Parathyroid adenoma (tissue), 2 donors: ENCODE measurements at regions not wholly inside any gene's neighbourhood (a gene's known extent, or its start where the extent isn't known, plus 50 kb on each side); places are given as distances from the start of the nearest gene placed in this dataset.

Experiments used
- H2AFZ ChIP-seq: fragments of 300-600 bp; sonication (generic); one replicate; pipeline ENCODE4 v1.7.0; 2017; ENCODE audit warnings: antibody characterized with exemption, mild to moderate bottlenecking
- H3K27ac ChIP-seq: fragments of 300-600 bp; sonication (generic); one replicate; pipeline ENCODE4 v1.7.0; 2017
- H3K27me3 ChIP-seq: fragments of 300-600 bp; sonication (generic); one replicate; pipeline ENCODE4 v1.7.0; 2017; ENCODE audit warnings: low read length; ENCODE audit not compliant: control insufficient read depth, insufficient read depth
- H3K36me3 ChIP-seq: fragments of 300-600 bp; sonication (generic); one replicate; pipeline ENCODE4 v1.7.0; 2017; ENCODE audit warnings: low read length; ENCODE audit not compliant: control insufficient read depth, insufficient read depth
- H3K4me1 ChIP-seq: fragments of 300-600 bp; sonication (generic); one replicate; pipeline ENCODE4 v1.7.0; 2017; ENCODE audit warnings: control low read depth
- H3K4me2 ChIP-seq: fragments of 300-600 bp; sonication (generic); one replicate; pipeline ENCODE4 v1.7.0; 2017; ENCODE audit warnings: low read length
- H3K4me3 ChIP-seq: fragments of 300-600 bp; sonication (generic); one replicate; pipeline ENCODE4 v1.7.0; 2017; ENCODE audit warnings: low read depth, low read length
- H3K79me2 ChIP-seq: fragments of 300-600 bp; sonication (generic); one replicate; pipeline ENCODE4 v1.7.0; 2017; ENCODE audit warnings: control low read depth
- H3K9ac ChIP-seq: fragments of 300-600 bp; sonication (generic); one replicate; pipeline ENCODE4 v1.7.0; 2017; ENCODE audit warnings: mild to moderate bottlenecking
- H3K9me3 ChIP-seq: fragments of 300-600 bp; sonication (generic); one replicate; pipeline ENCODE4 v1.7.0; 2017; ENCODE audit warnings: low read length; ENCODE audit not compliant: control insufficient read depth
- CTCF ChIP-seq: fragments of 300-600 bp; sonication (generic); IDR thresholded peaks from one replicate; pipeline ENCODE4 v1.7.0; 2017; ENCODE audit warnings: antibody characterized with exemption, mild to moderate bottlenecking
- donor health status: primary hyperparathyroidism.

GRCh38 chr3:150036780-150037179, 66.1 kb upstream of the PFN2 start:
- no peak overlapping the region for H3K4me2 ChIP-seq
- no peak overlapping the region for H2AFZ ChIP-seq
- no peak overlapping the region for H3K27ac ChIP-seq
- no peaks in the 10 kb centered on the region for H3K27me3 ChIP-seq
- H3K9me3 ChIP-seq: no peaks in the 10 kb centered on the region
- no peaks in the 10 kb centered on the region for H3K36me3 ChIP-seq
- no peak for TF ChIP-seq CTCF
- no peak overlapping the region for H3K4me3 ChIP-seq
- H3K4me1 ChIP-seq: no peaks in the 10 kb centered on the region
- no peaks in the 10 kb centered on the region for H3K79me2 ChIP-seq
- H3K9ac ChIP-seq: no peak overlapping the region

- Histone ChIP-seq H3K4me3 (no peak overlapping the region), H3K9ac (no peak overlapping the region), H3K27me3 (no peaks in the 10 kb centered on the region), H3K4me2 (no peak overlapping the region), H3K27ac (no peak overlapping the region), H3K36me3 (no peaks in the 10 kb centered on the region), H3K9me3 (no peaks in the 10 kb centered on the region), H3K4me1 (no peaks in the 10 kb centered on the region), H3K79me2 (no peaks in the 10 kb centered on the region), H2AFZ (no peak overlapping the region)
- no peak for TF ChIP-seq CTCF
Observed at GRCh38 chr3:150035910-150036612, 65.4 kb upstream of the PFN2 start.

GRCh38 chr3:150035301-150035779, 64.6 kb upstream of the PFN2 start:
- Histone ChIP-seq H3K9ac (no peak overlapping the region), H3K36me3 (no peaks in the 10 kb centered on the region), H3K4me3 (no peak overlapping the region), H2AFZ (no peak overlapping the region), H3K27ac (no peak overlapping the region), H3K9me3 (no peaks in the 10 kb centered on the region), H3K4me1 (no peaks in the 10 kb centered on the region), H3K27me3 (no peaks in the 10 kb centered on the region), H3K79me2 (no peaks in the 10 kb centered on the region), H3K4me2 (no peak overlapping the region)
- TF ChIP-seq CTCF: no peak

GRCh38 chr3:150033721-150034120, 63.0 kb upstream of the PFN2 start:
- Histone ChIP-seq H3K4me1 (no peaks in the 10 kb centered on the region), H2AFZ (no peak overlapping the region)

More at GRCh38 chr3:150033721-150034120, 63.0 kb upstream of the PFN2 start:
- no peak overlapping the region for H3K4me3 ChIP-seq
- no peak overlapping the region for H3K9ac ChIP-seq
- no peak for TF ChIP-seq CTCF
- H3K79me2 ChIP-seq: no peaks in the 10 kb centered on the region
- no peak overlapping the region for H3K27ac ChIP-seq
- H3K27me3 ChIP-seq: no peaks in the 10 kb centered on the region
- no peak overlapping the region for H3K4me2 ChIP-seq
- H3K36me3 ChIP-seq: no peaks in the 10 kb centered on the region
- H3K9me3 ChIP-seq: no peaks in the 10 kb centered on the region
